GM21526 (cell line): ENCODE measurements at regions not wholly inside any gene's neighbourhood (a gene's known extent, or its start where the extent isn't known, plus 50 kb on each side); places are given as distances from the start of the nearest gene placed in this dataset.
"Not testable (repeated sequence)": the region's sequence is repeated elsewhere in the genome, so short reads cannot be mapped to it uniquely, and the experiment has no call there.

ENCODE experiments used
- ATAC-seq: cut with Tn5 transposase; IDR thresholded peaks from one replicate; pipeline ENCODE4 v1.9.1; 2021; ENCODE audit warnings: moderate library complexity; ENCODE audit not compliant: unreplicated experiment, low FRiP score

GRCh38 chr5:106858616-106859015 lies 812.1 kb downstream of the EFNA5 start:
- no peak for ATAC-seq

GRCh38 chr5:106854922-106855321 lies 815.8 kb downstream of the EFNA5 start:
- ATAC-seq: no peak

- no peak for ATAC-seq
Measured at GRCh38 chr5:106854105-106854687, 816.5 kb downstream of the EFNA5 start.

GRCh38 chr5:106853266-106853665 lies 817.5 kb downstream of the EFNA5 start:
- no peak for ATAC-seq

GRCh38 chr5:106849266-106849665 lies 821.5 kb downstream of the EFNA5 start:
- ATAC-seq: no peak

- ATAC-seq: no peak
Measured at GRCh38 chr5:106843812-106844416, 826.8 kb downstream of the EFNA5 start.

- no peak for ATAC-seq
Measured at GRCh38 chr5:106833517-106833916, 837.2 kb downstream of the EFNA5 start.

GRCh38 chr5:106827061-106827460 lies 843.7 kb downstream of the EFNA5 start:
- ATAC-seq: no peak

- ATAC-seq: no peak
Measured at GRCh38 chr5:106825374-106825773, 845.4 kb downstream of the EFNA5 start.

GRCh38 chr5:106822851-106823250 lies 847.9 kb downstream of the EFNA5 start:
- ATAC-seq: no peak

GRCh38 chr5:106818552-106818951 lies 852.2 kb downstream of the EFNA5 start:
- ATAC-seq: no peak

- ATAC-seq: no peak
Measured at GRCh38 chr5:106814961-106815360, 855.8 kb downstream of the EFNA5 start.

GRCh38 chr5:106801554-106801953 lies 869.2 kb downstream of the EFNA5 start:
- ATAC-seq: no peak

- ATAC-seq: no peak
Measured at GRCh38 chr5:106797996-106798395, 872.7 kb downstream of the EFNA5 start.

- ATAC-seq: no peak
Measured at GRCh38 chr5:106796081-106796480, 874.7 kb downstream of the EFNA5 start.

GRCh38 chr5:106784846-106785245 lies 885.9 kb downstream of the EFNA5 start:
- ATAC-seq: no peak

- ATAC-seq: no peak
Measured at GRCh38 chr5:106780355-106780754, 890.4 kb downstream of the EFNA5 start.

GRCh38 chr5:106776515-106776914 lies 894.2 kb downstream of the EFNA5 start:
- ATAC-seq: not testable (repeated sequence)

- ATAC-seq: no peak
Measured at GRCh38 chr5:106768392-106768791, 902.3 kb downstream of the EFNA5 start.

- no peak for ATAC-seq
Measured at GRCh38 chr5:106766916-106767315, 903.8 kb downstream of the EFNA5 start.

- no peak for ATAC-seq
Measured at GRCh38 chr5:106759581-106759980, 911.2 kb downstream of the EFNA5 start.

- no peak for ATAC-seq
Measured at GRCh38 chr5:106759152-106759551, 911.6 kb downstream of the EFNA5 start.

- no peak for ATAC-seq
Measured at GRCh38 chr5:106757672-106758071, 913.1 kb downstream of the EFNA5 start.
